Activated effector memory CD4-positive, alpha-beta T cell treated with anti-CD3 and anti-CD28 coated beads, Interleukin-2, amount 50 U/mL, for 16 hours (primary cell): ENCODE measurements at regions not wholly inside any gene's neighbourhood (a gene's known extent, or its start where the extent isn't known, plus 50 kb on each side); places are given as distances from the start of the nearest gene placed in this dataset.
"Not testable (repeated sequence)": the region's sequence is repeated elsewhere in the genome, so short reads cannot be mapped to it uniquely, and the experiment has no call there.

Source experiments
- DNase-seq: peaks from one replicate; pipeline ENCODE4 v3.0.0-alpha.2; 2020

- no peak for DNase-seq
Observed at GRCh38 chr20:57813509-57814269, 103.9 kb upstream of the PMEPA1 start.

- not testable (repeated sequence) for DNase-seq
Observed at GRCh38 chr20:57812632-57813031, 102.8 kb upstream of the PMEPA1 start.

- no peak for DNase-seq
Observed at GRCh38 chr20:57811374-57812020, 101.7 kb upstream of the PMEPA1 start.

GRCh38 chr20:57810511-57811373 is 100.9 kb upstream of the PMEPA1 start:
- no peak for DNase-seq

GRCh38 chr20:57809661-57810172 is 99.9 kb upstream of the PMEPA1 start:
- DNase-seq = no peak

GRCh38 chr20:57809149-57809548 is 99.3 kb upstream of the PMEPA1 start:
- DNase-seq = no peak

- DNase-seq = no peak
Observed at GRCh38 chr20:57808264-57809070, 98.7 kb upstream of the PMEPA1 start.

GRCh38 chr20:57807401-57808263 is 97.8 kb upstream of the PMEPA1 start:
- DNase-seq = no peak

- no peak for DNase-seq
Observed at GRCh38 chr20:57806975-57807374, 97.2 kb upstream of the PMEPA1 start.

GRCh38 chr20:57806476-57806875 is 96.7 kb upstream of the PMEPA1 start:
- no peak for DNase-seq

GRCh38 chr20:57805747-57806146 is 95.9 kb upstream of the PMEPA1 start:
- no peak for DNase-seq

GRCh38 chr20:57804470-57805250 is 94.8 kb upstream of the PMEPA1 start:
- DNase-seq = no peak

- DNase-seq = peak; percentile 34
Observed at GRCh38 chr20:57803508-57804005, 93.7 kb upstream of the PMEPA1 start.

- DNase-seq = peak; percentile 31
Observed at GRCh38 chr20:57802765-57803507, 93.1 kb upstream of the PMEPA1 start.

GRCh38 chr20:57801581-57801980 is 91.8 kb upstream of the PMEPA1 start:
- DNase-seq = peak; percentile 39

- peak; percentile 33 for DNase-seq
Observed at GRCh38 chr20:57800791-57801430, 91.1 kb upstream of the PMEPA1 start.

GRCh38 chr20:57797401-57797800 is 87.6 kb upstream of the PMEPA1 start:
- no peak for DNase-seq

GRCh38 chr20:57795977-57796560 is 86.3 kb upstream of the PMEPA1 start:
- peak; percentile 36 for DNase-seq

- peak; percentile 39 for DNase-seq
Observed at GRCh38 chr20:57795342-57795697, 85.5 kb upstream of the PMEPA1 start.
